Spleen (tissue), 7 donors: ENCODE measurements at regions not wholly inside any gene's neighbourhood (a gene's known extent, or its start where the extent isn't known, plus 50 kb on each side); places are given as distances from the start of the nearest gene placed in this dataset.

ENCODE experiments used
- POLR2A ChIP-seq, 3 donors: fragments of 450-650 bp; IDR thresholded peaks; one replicate each; pipeline ENCODE4 v1.5.1; 2017; ENCODE audit warnings: antibody characterized with exemption in 3 of 3, mild to moderate bottlenecking in 1 of 3
- POLR2AphosphoS5 ChIP-seq, 3 donors: sonication (generic); formaldehyde crosslinking; IDR thresholded peaks; one replicate each; pipeline ENCODE4 v1.5.1; 2017; ENCODE audit warnings: antibody characterized with exemption in 3 of 3
- TF ChIP-seq, protein P1 (sequence below), 11 experiments: fragments of 200-600 bp in 7 of 11; fragments of 450-650 bp in 4 of 11; sonication (generic) in 4 of 11; IDR thresholded peaks in 8 of 11; conservative IDR thresholded peaks in 3 of 11; 1 replicate in 7 of 11; 2 replicates in 4 of 11; pipeline versions ENCODE4 v1.4.0 to v1.8.0; 2016 to 2021; ENCODE audit warnings: antibody characterized with exemption in 11 of 11, inconsistent platforms in 4 of 11, mild to moderate bottlenecking in 1 of 11
- donor health status: DM: no; HTN: no; CAD: no; lungs with moderate emphysema.
- donor health status: DM: no; HTN: no; CAD: no.
- donor health status: DM: no; HTN: no; CAD: no.

DNA sequence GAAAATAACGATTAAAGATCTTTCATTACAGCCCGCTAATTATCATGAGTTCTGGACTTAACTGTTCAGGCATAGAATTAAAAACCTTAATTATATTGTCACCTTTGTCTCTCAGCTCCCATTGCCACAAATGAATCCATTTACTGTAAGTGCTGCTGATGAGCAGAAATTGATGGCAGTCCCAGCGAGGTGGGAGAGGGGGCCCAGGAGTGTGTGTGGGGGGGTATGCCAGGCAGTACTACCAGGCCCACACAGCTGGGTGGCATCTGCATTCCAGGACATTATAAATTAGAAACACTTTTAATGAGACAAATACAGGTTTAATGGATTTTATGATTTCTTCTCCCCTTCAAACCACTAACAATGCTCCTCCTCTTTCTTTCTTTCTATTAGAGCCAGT lies 196.0 kb downstream of the MELK start:
- TF ChIP-seq POLR2AphosphoS5 (IDR thresholded peaks at IDR 0.05) (no peak), POLR2A (IDR thresholded peaks at IDR 0.05) (no peak)
- TF ChIP-seq, protein P1, sequence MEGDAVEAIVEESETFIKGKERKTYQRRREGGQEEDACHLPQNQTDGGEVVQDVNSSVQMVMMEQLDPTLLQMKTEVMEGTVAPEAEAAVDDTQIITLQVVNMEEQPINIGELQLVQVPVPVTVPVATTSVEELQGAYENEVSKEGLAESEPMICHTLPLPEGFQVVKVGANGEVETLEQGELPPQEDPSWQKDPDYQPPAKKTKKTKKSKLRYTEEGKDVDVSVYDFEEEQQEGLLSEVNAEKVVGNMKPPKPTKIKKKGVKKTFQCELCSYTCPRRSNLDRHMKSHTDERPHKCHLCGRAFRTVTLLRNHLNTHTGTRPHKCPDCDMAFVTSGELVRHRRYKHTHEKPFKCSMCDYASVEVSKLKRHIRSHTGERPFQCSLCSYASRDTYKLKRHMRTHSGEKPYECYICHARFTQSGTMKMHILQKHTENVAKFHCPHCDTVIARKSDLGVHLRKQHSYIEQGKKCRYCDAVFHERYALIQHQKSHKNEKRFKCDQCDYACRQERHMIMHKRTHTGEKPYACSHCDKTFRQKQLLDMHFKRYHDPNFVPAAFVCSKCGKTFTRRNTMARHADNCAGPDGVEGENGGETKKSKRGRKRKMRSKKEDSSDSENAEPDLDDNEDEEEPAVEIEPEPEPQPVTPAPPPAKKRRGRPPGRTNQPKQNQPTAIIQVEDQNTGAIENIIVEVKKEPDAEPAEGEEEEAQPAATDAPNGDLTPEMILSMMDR (IDR thresholded peaks at IDR 0.05 in 8 of 11, conservative IDR thresholded peaks at IDR 0.05 in 3 of 11) = no peak
